Calu3 (cell line): ENCODE measurements at regions not wholly inside any gene's neighbourhood (a gene's known extent, or its start where the extent isn't known, plus 50 kb on each side); places are given as distances from the start of the nearest gene placed in this dataset.

ENCODE experiments used
- BruUV-seq: library from RNA; stranded (reverse); fragments of 400-500 nt; replicated peaks from 2 replicates; lab custom pipeline; 2021; lab: Mats Ljungman, UMichigan
- CTCF ChIA-PET: fragments of 300-600 bp; sonication (Branson Sonifier 250); formaldehyde crosslinking; loops from one replicate; lab custom pipeline; 2022; ENCODE audit warnings: antibody characterized with exemption; lab: Charles Lee
- DNase-seq: peaks from one replicate; pipeline ENCODE4 v3.0.0; 2022
- H3K27ac Mint-ChIP-seq: one replicate; pipeline ENCODE4 v1.8.0; 2022; ENCODE audit warnings: mixed read lengths; ENCODE audit not compliant: unreplicated experiment
- H3K27me3 Mint-ChIP-seq: one replicate; pipeline ENCODE4 v1.8.0; 2022; ENCODE audit warnings: mixed read lengths; ENCODE audit not compliant: unreplicated experiment
- H3K36me3 Mint-ChIP-seq: one replicate; pipeline ENCODE4 v1.8.0; 2022; ENCODE audit warnings: mild to moderate bottlenecking, moderate library complexity, mixed read lengths; ENCODE audit not compliant: insufficient read depth, unreplicated experiment
- H3K4me1 Mint-ChIP-seq: one replicate; pipeline ENCODE4 v1.8.0; 2022; ENCODE audit warnings: mild to moderate bottlenecking, low read depth, mixed read lengths; ENCODE audit not compliant: unreplicated experiment
- H3K4me3 Mint-ChIP-seq: one replicate; pipeline ENCODE4 v1.8.0; 2022; ENCODE audit warnings: mild to moderate bottlenecking, low read depth, moderate library complexity, mixed read lengths; ENCODE audit not compliant: unreplicated experiment
- H3K9me3 Mint-ChIP-seq: one replicate; pipeline ENCODE4 v1.8.0; 2022; ENCODE audit warnings: low read depth, mixed read lengths; ENCODE audit not compliant: unreplicated experiment
- intact Hi-C: fragments of 100-400 bp; cut with micrococcal nuclease; formaldehyde crosslinking; loops from one replicate; pipeline ENCODE4 v1.10.0; 2022; ENCODE audit not compliant: unreplicated experiment
- TF ChIP-seq, protein P1 (sequence below): fragments of 200-600 bp; IDR thresholded peaks from one replicate; pipeline ENCODE4 v1.8.0; 2022; ENCODE audit warnings: antibody characterized with exemption; ENCODE audit not compliant: unreplicated experiment

DNA sequence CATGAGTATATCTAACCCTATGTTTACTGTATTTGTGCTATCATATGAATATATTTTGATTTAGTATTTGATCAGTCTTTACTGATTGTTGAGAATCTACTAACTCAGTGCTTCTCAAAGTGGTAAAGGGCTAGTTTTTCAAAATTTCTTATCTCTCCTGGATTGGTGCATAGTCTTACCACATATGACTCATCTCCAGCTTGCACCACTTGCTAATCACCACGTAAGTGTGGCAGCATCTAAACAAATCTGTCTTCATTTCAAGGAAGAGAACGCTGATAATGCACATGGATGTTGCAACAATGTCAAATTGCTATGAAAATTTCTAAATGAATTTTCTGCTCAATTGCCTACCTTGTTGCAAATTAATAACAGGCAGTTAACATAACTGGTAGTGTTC lies 299.5 kb downstream of the PAX1 start:
- H3K4me1 Mint-ChIP-seq, result no peaks in the 10 kb centered on the region
- no peaks in the 10 kb centered on the region for H3K36me3 Mint-ChIP-seq
- no peak overlapping the region for H3K4me3 Mint-ChIP-seq
- intact Hi-C loops, result no loop called here
- no TSS peak for BruUV-seq
- TF ChIP-seq, protein P1, sequence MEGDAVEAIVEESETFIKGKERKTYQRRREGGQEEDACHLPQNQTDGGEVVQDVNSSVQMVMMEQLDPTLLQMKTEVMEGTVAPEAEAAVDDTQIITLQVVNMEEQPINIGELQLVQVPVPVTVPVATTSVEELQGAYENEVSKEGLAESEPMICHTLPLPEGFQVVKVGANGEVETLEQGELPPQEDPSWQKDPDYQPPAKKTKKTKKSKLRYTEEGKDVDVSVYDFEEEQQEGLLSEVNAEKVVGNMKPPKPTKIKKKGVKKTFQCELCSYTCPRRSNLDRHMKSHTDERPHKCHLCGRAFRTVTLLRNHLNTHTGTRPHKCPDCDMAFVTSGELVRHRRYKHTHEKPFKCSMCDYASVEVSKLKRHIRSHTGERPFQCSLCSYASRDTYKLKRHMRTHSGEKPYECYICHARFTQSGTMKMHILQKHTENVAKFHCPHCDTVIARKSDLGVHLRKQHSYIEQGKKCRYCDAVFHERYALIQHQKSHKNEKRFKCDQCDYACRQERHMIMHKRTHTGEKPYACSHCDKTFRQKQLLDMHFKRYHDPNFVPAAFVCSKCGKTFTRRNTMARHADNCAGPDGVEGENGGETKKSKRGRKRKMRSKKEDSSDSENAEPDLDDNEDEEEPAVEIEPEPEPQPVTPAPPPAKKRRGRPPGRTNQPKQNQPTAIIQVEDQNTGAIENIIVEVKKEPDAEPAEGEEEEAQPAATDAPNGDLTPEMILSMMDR, result no peak
- no peak for DNase-seq
- CTCF ChIA-PET, result no interaction called here
- no peaks in the 10 kb centered on the region for H3K27me3 Mint-ChIP-seq
- H3K9me3 Mint-ChIP-seq, result no peaks in the 10 kb centered on the region
- H3K27ac Mint-ChIP-seq, result no peak overlapping the region

DNA sequence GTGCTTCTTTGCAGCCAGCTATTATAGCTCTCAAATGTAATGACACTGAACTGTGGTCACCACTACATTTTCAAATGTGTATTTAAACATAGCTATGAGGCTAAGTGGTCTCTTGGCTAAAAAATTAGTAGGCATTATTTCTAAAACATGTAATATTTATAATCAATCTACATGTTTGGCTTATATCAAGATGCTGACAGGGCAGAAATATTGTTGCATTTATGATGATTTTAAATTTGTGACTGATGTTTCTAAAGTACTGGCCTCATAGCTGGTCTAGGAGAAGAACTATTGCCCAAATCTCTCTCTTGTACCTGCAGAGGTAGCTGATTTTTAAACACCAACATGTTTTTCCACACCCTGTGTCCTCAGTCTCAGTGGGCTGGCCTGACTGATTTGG lies 298.2 kb downstream of the PAX1 start:
- no peaks in the 10 kb centered on the region for H3K36me3 Mint-ChIP-seq
- no peaks in the 10 kb centered on the region for H3K9me3 Mint-ChIP-seq
- BruUV-seq, result no TSS peak
- no peak overlapping the region for H3K27ac Mint-ChIP-seq
- H3K27me3 Mint-ChIP-seq, result no peaks in the 10 kb centered on the region
- intact Hi-C loops, result no loop called here
- H3K4me1 Mint-ChIP-seq, result no peaks in the 10 kb centered on the region
- no peak overlapping the region for H3K4me3 Mint-ChIP-seq
- CTCF ChIA-PET, result no interaction called here
- TF ChIP-seq, protein P1, result no peak
- no peak for DNase-seq

DNA sequence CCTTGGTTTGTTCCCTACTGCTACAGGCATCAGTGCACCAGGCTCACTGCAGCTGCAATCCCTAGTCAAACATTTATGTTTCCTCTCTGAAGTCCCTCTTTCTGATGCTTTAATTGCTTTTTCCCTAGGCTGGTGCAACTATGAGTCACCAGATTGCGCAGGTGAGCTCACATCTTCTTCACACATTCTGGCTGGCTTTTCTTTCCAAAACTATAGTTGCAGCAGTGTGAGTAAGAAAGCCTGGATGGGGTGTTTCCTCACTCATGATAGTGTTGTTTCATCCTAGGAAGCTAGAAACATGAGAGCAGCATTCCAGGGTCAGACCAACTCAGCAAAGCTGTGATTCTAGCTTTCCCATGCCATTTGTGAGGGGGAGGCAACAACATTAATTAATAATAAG lies 296.4 kb downstream of the PAX1 start:
- Mint-ChIP-seq H3K9me3 (no peaks in the 10 kb centered on the region), H3K4me1 (no peaks in the 10 kb centered on the region), H3K27me3 (no peaks in the 10 kb centered on the region), H3K36me3 (no peaks in the 10 kb centered on the region), H3K27ac (no peak overlapping the region), H3K4me3 (no peak overlapping the region)
- TF ChIP-seq, protein P1, result no peak
- no TSS peak for BruUV-seq
- intact Hi-C loops, result no loop called here
- DNase-seq, result no peak
- CTCF ChIA-PET, result interaction anchor here (0.5 kb wide), 1 partner anchor 525 kb away, joined by 5 read pairs; no protein-coding TSS in a partner anchor

DNA sequence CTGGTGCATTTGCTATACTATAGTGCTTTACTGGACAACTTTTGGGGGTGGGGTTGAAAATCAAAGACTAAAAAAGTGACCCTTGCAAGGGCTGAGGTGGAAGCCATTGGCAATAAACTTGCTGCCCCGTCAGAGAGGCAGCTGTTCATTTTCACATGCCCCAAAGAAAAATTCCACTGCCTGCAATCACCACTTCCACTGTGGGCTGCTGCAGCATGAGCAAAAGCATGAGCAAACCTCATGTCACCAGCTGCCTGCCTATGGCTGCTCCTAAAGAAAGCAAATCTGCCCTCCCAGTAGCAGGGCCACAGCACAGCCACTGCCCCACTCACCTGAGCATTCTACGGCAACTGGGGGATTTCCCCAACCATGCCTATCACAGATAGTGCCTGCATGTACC lies 290.0 kb downstream of the PAX1 start:
- no peaks in the 10 kb centered on the region for H3K36me3 Mint-ChIP-seq
- no peaks in the 10 kb centered on the region for H3K27me3 Mint-ChIP-seq
- H3K9me3 Mint-ChIP-seq, result no peaks in the 10 kb centered on the region
- no peaks in the 10 kb centered on the region for H3K4me1 Mint-ChIP-seq
- BruUV-seq, result no TSS peak
- intact Hi-C loops, result no loop called here
- TF ChIP-seq, protein P1, result no peak
- CTCF ChIA-PET, result no interaction called here
- no peak for DNase-seq
- no peak overlapping the region for H3K27ac Mint-ChIP-seq
- no peak overlapping the region for H3K4me3 Mint-ChIP-seq
